Transverse colon (tissue), 3 donors: ENCODE measurements at regions not wholly inside any gene's neighbourhood (a gene's known extent, or its start where the extent isn't known, plus 50 kb on each side); places are given as distances from the start of the nearest gene placed in this dataset.

Source experiments
- EP300 ChIP-seq: sonication (generic); formaldehyde crosslinking; IDR thresholded peaks from one replicate; pipeline ENCODE4 v1.6.1; 2017; ENCODE audit warnings: antibody characterized with exemption, low read depth
- POLR2A ChIP-seq: fragments of 450-650 bp; IDR thresholded peaks from one replicate; pipeline ENCODE4 v1.6.1; 2016; ENCODE audit warnings: antibody characterized with exemption, mild to moderate bottlenecking, moderate library complexity
- TF ChIP-seq, protein P1 (sequence below), 5 experiments: fragments of 200-600 bp in 3 of 5; fragments of 450-650 bp in 2 of 5; sonication (generic) in 3 of 5; IDR thresholded peaks; 1 replicate in 2 of 5; 2 replicates in 3 of 5; pipeline ENCODE4 v1.5.1; 2016 to 2017; ENCODE audit warnings: antibody characterized with exemption in 5 of 5, inconsistent platforms in 3 of 5, mild to moderate bottlenecking in 2 of 5, moderate library complexity in 1 of 5

- TF ChIP-seq, protein P1, sequence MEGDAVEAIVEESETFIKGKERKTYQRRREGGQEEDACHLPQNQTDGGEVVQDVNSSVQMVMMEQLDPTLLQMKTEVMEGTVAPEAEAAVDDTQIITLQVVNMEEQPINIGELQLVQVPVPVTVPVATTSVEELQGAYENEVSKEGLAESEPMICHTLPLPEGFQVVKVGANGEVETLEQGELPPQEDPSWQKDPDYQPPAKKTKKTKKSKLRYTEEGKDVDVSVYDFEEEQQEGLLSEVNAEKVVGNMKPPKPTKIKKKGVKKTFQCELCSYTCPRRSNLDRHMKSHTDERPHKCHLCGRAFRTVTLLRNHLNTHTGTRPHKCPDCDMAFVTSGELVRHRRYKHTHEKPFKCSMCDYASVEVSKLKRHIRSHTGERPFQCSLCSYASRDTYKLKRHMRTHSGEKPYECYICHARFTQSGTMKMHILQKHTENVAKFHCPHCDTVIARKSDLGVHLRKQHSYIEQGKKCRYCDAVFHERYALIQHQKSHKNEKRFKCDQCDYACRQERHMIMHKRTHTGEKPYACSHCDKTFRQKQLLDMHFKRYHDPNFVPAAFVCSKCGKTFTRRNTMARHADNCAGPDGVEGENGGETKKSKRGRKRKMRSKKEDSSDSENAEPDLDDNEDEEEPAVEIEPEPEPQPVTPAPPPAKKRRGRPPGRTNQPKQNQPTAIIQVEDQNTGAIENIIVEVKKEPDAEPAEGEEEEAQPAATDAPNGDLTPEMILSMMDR (IDR thresholded peaks at IDR 0.05) = no peak
- TF ChIP-seq POLR2A (no peak), EP300 (no peak)
These were observed 388.3 kb upstream of the CHD1 start for GRCh38 chr5:99317136-99317535.
